BE2C (cell line): ENCODE measurements at regions not wholly inside any gene's neighbourhood (a gene's known extent, or its start where the extent isn't known, plus 50 kb on each side); places are given as distances from the start of the nearest gene placed in this dataset.

Source experiments
- DNase-seq: peaks from one replicate; pipeline ENCODE4 v3.0.0-alpha.2; 2020
- H3K27me3 ChIP-seq: fragments of 250-450 bp; sonication (Bioruptor Pico); 2 replicates; pipeline ENCODE4 v1.5.1; 2020; ENCODE audit warnings: mild to moderate bottlenecking
- H3K36me3 ChIP-seq: fragments of 250-450 bp; sonication (Bioruptor Pico); 2 replicates; pipeline ENCODE4 v1.5.1; 2020; ENCODE audit warnings: mild to moderate bottlenecking
- H3K4me1 ChIP-seq: fragments of 250-450 bp; sonication (Bioruptor Pico); 2 replicates; pipeline ENCODE4 v1.5.1; 2020
- H3K4me3 ChIP-seq: 2 replicates; pipeline ENCODE4 v1.5.1; 2011; ENCODE audit warnings: low read depth, low read length
- H3K9me3 ChIP-seq: fragments of 250-450 bp; sonication (Bioruptor Pico); 2 replicates; pipeline ENCODE4 v1.5.1; 2020
- TF ChIP-seq, protein P1 (sequence below): IDR thresholded peaks from 2 replicates; pipeline ENCODE4 v1.5.1; 2012; ENCODE audit warnings: mild to moderate bottlenecking, low read depth, low read length

DNA sequence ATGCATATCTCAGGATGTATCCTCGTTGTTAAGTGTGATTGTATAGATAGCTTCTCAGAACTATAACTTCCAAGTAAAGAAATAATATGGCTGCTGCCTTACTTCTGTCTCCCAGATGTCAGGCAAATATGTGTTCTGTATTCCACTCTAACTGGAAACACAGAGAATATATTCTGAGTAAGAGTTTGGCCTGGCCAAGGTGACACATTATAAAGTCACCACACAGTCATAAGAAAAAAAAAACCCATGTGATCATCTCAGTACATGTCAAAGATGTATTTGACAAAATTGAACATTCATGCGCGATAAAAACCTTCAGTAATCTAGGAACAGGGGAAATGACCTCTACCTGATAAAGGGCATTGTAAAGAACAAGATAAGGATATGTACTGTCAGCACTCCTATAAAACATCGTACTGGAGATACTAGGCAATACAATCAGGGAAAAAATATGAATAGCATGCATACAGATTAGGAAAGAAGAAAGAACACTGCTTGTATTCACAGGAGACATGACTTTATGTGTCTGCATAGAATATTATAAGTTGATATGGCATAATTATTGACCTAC lies 207.1 kb downstream of the ZNF330 start:
- Histone ChIP-seq H3K27me3 (no peaks in the 10 kb centered on the region), H3K9me3 (no peaks in the 10 kb centered on the region), H3K4me3 (no peak overlapping the region), H3K4me1 (peaks cover 4% of the 10 kb centered on the region; the same call in 1 of the 2 replicates), H3K36me3 (no peaks in the 10 kb centered on the region)
- no peak for DNase-seq
- TF ChIP-seq, protein P1, sequence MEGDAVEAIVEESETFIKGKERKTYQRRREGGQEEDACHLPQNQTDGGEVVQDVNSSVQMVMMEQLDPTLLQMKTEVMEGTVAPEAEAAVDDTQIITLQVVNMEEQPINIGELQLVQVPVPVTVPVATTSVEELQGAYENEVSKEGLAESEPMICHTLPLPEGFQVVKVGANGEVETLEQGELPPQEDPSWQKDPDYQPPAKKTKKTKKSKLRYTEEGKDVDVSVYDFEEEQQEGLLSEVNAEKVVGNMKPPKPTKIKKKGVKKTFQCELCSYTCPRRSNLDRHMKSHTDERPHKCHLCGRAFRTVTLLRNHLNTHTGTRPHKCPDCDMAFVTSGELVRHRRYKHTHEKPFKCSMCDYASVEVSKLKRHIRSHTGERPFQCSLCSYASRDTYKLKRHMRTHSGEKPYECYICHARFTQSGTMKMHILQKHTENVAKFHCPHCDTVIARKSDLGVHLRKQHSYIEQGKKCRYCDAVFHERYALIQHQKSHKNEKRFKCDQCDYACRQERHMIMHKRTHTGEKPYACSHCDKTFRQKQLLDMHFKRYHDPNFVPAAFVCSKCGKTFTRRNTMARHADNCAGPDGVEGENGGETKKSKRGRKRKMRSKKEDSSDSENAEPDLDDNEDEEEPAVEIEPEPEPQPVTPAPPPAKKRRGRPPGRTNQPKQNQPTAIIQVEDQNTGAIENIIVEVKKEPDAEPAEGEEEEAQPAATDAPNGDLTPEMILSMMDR = no peak

DNA sequence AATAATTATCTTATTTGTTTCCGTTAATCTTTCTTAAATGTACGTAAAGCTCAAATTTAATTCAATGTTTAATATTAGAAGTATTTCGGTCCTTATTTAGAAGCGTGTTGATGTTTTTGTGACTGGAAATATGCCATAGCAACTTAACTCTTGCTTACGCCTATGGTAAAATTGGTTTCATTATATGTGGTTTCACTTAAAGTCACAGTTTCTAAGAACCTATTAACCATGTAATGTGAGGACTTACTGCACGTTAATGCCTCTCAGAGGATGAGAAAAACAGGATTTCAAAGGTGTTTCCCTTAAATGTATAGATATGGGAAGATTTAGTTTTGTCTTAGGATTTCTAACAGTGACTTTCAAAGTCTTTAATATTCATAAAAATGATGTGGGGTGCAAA lies 206.4 kb upstream of the IL15 start:
- H3K9me3 ChIP-seq = no peaks in the 10 kb centered on the region
- no peak overlapping the region for H3K4me3 ChIP-seq
- peaks cover under 1% of the 10 kb centered on the region; the same call in 1 of the 2 replicates for H3K4me1 ChIP-seq
- TF ChIP-seq, protein P1 = no peak
- DNase-seq = no peak
- H3K36me3 ChIP-seq = no peaks in the 10 kb centered on the region
- no peaks in the 10 kb centered on the region for H3K27me3 ChIP-seq

DNA sequence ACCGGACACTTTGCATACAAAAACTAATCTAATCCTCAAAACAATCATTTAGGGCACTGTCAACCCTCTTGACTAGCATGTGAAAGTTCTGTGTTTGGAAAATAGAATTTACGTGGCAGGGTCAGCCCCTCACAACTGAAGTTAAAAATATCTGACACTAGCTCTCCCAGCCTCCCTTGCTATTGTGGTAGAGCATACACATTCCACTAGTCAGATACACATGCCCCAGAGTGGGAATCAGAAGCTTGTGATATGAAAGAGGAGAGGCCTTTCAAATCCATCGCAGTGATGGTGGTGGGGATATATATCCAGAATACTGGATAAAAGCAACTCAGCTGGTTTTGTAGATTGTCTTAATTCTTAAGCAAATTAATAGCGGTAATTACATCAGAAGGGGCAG lies 205.7 kb upstream of the IL15 start:
- no peak overlapping the region for H3K4me3 ChIP-seq
- DNase-seq = no peak
- no peaks in the 10 kb centered on the region for H3K4me1 ChIP-seq
- H3K9me3 ChIP-seq = no peaks in the 10 kb centered on the region
- no peaks in the 10 kb centered on the region for H3K27me3 ChIP-seq
- H3K36me3 ChIP-seq = no peaks in the 10 kb centered on the region
- TF ChIP-seq, protein P1 = no peak

DNA sequence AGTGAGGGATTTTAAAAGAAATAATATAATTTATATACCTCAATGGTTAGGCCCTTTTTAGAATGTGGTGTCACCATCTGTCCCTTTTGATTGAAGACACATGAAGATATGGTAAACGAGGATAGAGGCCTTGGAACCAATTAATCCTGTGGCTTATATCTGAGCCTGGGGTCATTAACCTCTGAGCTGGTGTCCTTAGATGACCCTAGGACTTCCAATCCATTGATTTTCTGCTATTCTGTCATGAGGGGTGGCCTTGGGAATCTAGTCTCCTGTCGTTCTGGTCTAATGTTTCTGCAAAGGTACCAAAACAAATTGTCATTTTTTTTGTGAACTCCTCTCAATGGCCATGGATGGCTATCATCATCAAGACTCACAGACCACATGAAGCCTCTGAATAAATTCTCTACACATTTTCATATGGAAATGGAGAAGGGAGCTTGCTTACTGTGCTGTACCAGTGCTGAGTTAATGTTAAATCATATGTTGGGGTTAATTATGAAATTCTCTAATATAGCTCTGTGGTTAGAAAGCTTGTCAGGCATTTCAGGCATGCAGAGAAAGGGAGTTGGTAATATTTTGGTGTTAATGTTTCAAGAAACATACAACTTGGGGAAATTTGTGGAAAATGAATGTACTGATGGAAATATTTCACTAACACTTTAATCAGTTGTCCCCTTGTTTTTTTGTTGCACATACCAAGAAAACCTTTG lies 204.2 kb upstream of the IL15 start:
- no peak overlapping the region for H3K4me3 ChIP-seq
- TF ChIP-seq, protein P1 = no peak
- no peak for DNase-seq
- no peaks in the 10 kb centered on the region for H3K9me3 ChIP-seq
- H3K4me1 ChIP-seq = no peaks in the 10 kb centered on the region
- H3K36me3 ChIP-seq = no peaks in the 10 kb centered on the region
- H3K27me3 ChIP-seq = no peaks in the 10 kb centered on the region

DNA sequence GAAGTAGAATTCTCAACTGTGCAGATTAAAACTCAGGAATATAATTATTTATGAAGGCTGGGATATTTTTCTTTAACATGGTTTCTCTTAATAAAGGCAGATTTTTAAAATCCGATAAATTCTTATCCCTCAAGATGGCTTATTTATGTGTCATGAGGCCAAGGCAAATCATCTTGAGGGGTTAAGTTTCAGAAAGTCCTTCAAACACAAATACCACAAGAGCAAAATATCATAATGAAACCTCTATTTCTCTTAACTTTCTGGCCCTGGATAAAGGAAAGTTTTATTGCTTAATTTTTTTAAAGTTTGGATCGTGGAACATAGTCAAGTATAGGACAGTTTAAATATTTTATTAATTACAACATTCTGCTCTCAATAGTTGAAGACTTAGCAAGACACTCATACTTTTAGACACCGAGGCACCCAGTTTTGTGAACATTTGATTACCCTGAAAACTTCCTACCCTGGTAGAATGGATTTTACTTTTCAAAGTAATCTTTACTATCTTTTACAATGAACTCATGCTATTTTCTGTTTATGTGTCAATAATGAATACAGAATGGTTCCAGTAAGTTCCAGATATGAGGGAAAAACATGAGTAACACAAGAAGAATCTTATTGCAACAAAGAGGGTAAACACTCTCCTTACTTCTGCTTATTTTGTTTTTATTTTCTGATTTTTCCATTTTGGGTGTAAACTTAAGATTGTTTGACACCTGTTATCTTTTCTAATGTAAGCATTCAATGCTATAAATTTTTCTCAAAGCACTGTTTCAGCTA lies 200.7 kb upstream of the IL15 start:
- no peaks in the 10 kb centered on the region for H3K27me3 ChIP-seq
- no peak overlapping the region for H3K4me3 ChIP-seq
- no peaks in the 10 kb centered on the region for H3K9me3 ChIP-seq
- no peak for DNase-seq
- TF ChIP-seq, protein P1 = no peak
- no peaks in the 10 kb centered on the region for H3K36me3 ChIP-seq
- H3K4me1 ChIP-seq = no peaks in the 10 kb centered on the region
